ENCODE measurements at regions not wholly inside any gene's neighbourhood (a gene's known extent, or its start where the extent isn't known, plus 50 kb on each side); places are given as distances from the start of the nearest gene placed in this dataset.
A peak's percentile ranks its signal among the peaks of the same experiment; 100 is the strongest.

DNA sequence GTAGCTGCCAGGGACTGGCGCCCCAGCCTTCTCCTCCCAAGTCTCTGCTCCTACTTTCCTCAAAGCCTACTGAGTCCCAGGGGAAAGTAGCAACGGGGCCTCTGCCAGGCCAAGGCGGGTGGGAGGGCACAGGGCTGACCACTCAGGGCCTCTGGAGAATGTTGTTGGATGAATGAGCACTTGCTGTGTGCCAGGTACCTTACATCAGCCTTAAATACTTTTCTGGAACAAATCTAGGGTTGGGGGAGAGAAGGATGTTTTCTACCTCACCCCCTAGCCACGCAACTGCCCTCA, 119.3 kb upstream of the ZBTB40 start:
- H3K4me3 ChIP-seq (ENCODE audit: insufficient read depth, low read depth, low read length), result no peak overlapping the region
- H3K4me3 Mint-ChIP-seq (ENCODE audit: unreplicated experiment), result no peak overlapping the region
- FAIRE-seq, result no peak
- peaks cover 5% of the 10 kb centered on the region for H3K9me3 Mint-ChIP-seq (ENCODE audit: unreplicated experiment)
- H3K4me2 ChIP-seq (ENCODE audit: low read length), result no peak overlapping the region
- no peak overlapping the region for H2AFZ ChIP-seq (ENCODE audit: low read depth, low read length)
- no peaks in the 10 kb centered on the region for H3K36me3 Mint-ChIP-seq (ENCODE audit: low read depth, unreplicated experiment)
- H4K20me1 ChIP-seq (ENCODE audit: insufficient read depth, low read length), result no peaks in the 10 kb centered on the region
- peaks cover 6% of the 10 kb centered on the region for H3K27me3 ChIP-seq (ENCODE audit: insufficient read depth, low read length)
- TF ChIP-seq, protein P1, sequence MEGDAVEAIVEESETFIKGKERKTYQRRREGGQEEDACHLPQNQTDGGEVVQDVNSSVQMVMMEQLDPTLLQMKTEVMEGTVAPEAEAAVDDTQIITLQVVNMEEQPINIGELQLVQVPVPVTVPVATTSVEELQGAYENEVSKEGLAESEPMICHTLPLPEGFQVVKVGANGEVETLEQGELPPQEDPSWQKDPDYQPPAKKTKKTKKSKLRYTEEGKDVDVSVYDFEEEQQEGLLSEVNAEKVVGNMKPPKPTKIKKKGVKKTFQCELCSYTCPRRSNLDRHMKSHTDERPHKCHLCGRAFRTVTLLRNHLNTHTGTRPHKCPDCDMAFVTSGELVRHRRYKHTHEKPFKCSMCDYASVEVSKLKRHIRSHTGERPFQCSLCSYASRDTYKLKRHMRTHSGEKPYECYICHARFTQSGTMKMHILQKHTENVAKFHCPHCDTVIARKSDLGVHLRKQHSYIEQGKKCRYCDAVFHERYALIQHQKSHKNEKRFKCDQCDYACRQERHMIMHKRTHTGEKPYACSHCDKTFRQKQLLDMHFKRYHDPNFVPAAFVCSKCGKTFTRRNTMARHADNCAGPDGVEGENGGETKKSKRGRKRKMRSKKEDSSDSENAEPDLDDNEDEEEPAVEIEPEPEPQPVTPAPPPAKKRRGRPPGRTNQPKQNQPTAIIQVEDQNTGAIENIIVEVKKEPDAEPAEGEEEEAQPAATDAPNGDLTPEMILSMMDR (IDR thresholded peaks at IDR 0.05; ENCODE audit: insufficient read depth, low read depth, low read length), result no peak
- no peak for TF ChIP-seq EZH2 (IDR thresholded peaks at IDR 0.05; ENCODE audit: insufficient read depth, low read length)
- H3K4me1 Mint-ChIP-seq (ENCODE audit: low read depth, unreplicated experiment), result peaks cover 20% of the 10 kb centered on the region
- no peaks in the 10 kb centered on the region for H3K4me1 ChIP-seq (ENCODE audit: insufficient read depth, low read length)
- no peak overlapping the region for H3K9ac ChIP-seq (ENCODE audit: low read length)
- peak overlapping the region; percentile 78 for H3K27ac Mint-ChIP-seq (ENCODE audit: unreplicated experiment)
- H3K79me2 ChIP-seq (ENCODE audit: insufficient read depth, low read length), result no peaks in the 10 kb centered on the region
- no peaks in the 10 kb centered on the region for H3K9me3 ChIP-seq (ENCODE audit: insufficient read depth, low read depth, low read length)
- DNase-seq (ENCODE audit: low read depth), result no peak
- no peaks in the 10 kb centered on the region for H3K36me3 ChIP-seq (ENCODE audit: insufficient read depth, low read length)
- peaks cover 9% of the 10 kb centered on the region for H3K27me3 Mint-ChIP-seq (ENCODE audit: low read depth, unreplicated experiment)
- no peak overlapping the region for H3K27ac ChIP-seq (ENCODE audit: low read depth, low read length)

DNA sequence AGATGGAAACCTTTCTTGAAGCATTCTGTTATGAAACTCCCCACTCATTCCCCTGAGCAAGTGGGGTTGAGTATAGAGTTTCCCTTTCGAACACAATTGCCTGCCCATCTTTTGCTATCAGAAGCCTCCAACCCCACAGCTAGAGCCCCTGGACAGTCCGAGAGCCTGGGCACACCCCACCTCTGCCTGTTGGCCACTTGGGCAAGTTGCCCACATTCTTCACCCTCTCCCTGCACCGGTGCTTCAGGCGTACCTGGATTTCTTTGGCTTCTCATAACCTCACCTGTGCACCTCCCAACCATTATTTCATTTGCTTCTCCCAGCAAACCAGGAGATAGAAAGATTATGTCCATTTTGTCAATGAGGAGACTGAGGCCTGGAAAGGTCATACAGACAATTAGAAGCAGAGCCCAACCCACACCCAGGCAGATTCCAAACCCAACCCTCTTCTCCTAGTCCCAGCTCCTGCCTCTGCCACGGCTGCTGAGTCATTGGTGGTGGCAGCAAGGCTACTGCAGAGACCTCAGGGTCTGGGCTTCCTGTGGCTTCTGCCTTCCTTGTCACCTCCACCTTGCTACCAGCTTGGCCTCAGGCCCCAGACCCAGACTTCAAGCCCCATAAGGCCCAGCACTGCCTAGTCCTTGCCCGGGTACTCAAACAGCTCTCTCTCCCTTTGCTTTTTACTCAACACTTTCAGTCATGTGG, 118.7 kb upstream of the ZBTB40 start:
- Histone ChIP-seq H3K9me3 (ENCODE audit: insufficient read depth, low read depth, low read length) (no peaks in the 10 kb centered on the region), H3K79me2 (ENCODE audit: insufficient read depth, low read length) (no peaks in the 10 kb centered on the region), H3K9ac (ENCODE audit: low read length) (no peak overlapping the region), H3K27ac (ENCODE audit: low read depth, low read length) (no peak overlapping the region), H3K36me3 (ENCODE audit: insufficient read depth, low read length) (no peaks in the 10 kb centered on the region), H3K27me3 (ENCODE audit: insufficient read depth, low read length) (peaks cover 7% of the 10 kb centered on the region), H3K4me1 (ENCODE audit: insufficient read depth, low read length) (no peaks in the 10 kb centered on the region), H4K20me1 (ENCODE audit: insufficient read depth, low read length) (no peaks in the 10 kb centered on the region), H3K4me3 (ENCODE audit: insufficient read depth, low read depth, low read length) (no peak overlapping the region), H2AFZ (ENCODE audit: low read depth, low read length) (no peak overlapping the region), H3K4me2 (ENCODE audit: low read length) (no peak overlapping the region)
- H3K27ac Mint-ChIP-seq (ENCODE audit: unreplicated experiment), result peak overlapping the region; percentile 78
- no peaks in the 10 kb centered on the region for H3K36me3 Mint-ChIP-seq (ENCODE audit: low read depth, unreplicated experiment)
- TF ChIP-seq EZH2 (IDR thresholded peaks at IDR 0.05; ENCODE audit: insufficient read depth, low read length), result no peak
- TF ChIP-seq, protein P1 (IDR thresholded peaks at IDR 0.05; ENCODE audit: insufficient read depth, low read depth, low read length), result no peak
- H3K9me3 Mint-ChIP-seq (ENCODE audit: unreplicated experiment), result peaks cover 5% of the 10 kb centered on the region
- DNase-seq (ENCODE audit: low read depth), result no peak
- no peak overlapping the region for H3K4me3 Mint-ChIP-seq (ENCODE audit: unreplicated experiment)
- FAIRE-seq, result no peak
- peaks cover 20% of the 10 kb centered on the region for H3K4me1 Mint-ChIP-seq (ENCODE audit: low read depth, unreplicated experiment)
- peaks cover 9% of the 10 kb centered on the region for H3K27me3 Mint-ChIP-seq (ENCODE audit: low read depth, unreplicated experiment)

DNA sequence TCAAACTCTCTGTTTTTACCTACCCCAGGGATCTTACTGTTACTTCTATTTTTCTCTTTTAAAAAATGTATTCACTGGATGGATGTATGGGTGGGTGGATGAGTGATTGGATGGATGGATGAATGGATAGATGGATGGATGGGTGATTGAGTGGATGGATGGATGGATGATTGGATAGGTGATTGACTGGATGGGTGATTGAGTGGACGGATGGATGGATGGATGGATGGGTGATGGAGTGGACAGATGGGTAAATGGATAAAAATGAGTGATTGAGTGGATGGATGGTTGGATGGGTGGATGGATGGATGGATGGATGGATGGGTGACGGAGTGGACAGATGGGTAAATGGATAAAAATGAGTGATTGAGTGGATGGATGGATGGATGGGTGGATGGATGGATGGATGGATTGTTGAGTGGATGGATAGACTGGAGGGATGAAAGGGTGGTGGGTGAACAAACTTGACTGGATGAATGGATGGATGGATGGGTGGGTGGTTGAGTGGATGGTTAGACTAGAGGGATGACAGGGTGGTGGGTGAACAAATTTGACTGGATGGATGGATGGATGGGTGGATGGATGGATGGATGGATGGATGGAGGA, 118.0 kb upstream of the ZBTB40 start:
- no peaks in the 10 kb centered on the region for H3K9me3 ChIP-seq (ENCODE audit: insufficient read depth, low read depth, low read length)
- no peak overlapping the region for H3K4me3 ChIP-seq (ENCODE audit: insufficient read depth, low read depth, low read length)
- H4K20me1 ChIP-seq (ENCODE audit: insufficient read depth, low read length), result no peaks in the 10 kb centered on the region
- peaks cover 14% of the 10 kb centered on the region for H3K27me3 ChIP-seq (ENCODE audit: insufficient read depth, low read length)
- H3K36me3 ChIP-seq (ENCODE audit: insufficient read depth, low read length), result no peaks in the 10 kb centered on the region
- no peak for FAIRE-seq
- Mint-ChIP-seq H3K36me3 (ENCODE audit: low read depth, unreplicated experiment) (no peaks in the 10 kb centered on the region), H3K4me1 (ENCODE audit: low read depth, unreplicated experiment) (peaks cover 17% of the 10 kb centered on the region), H3K4me3 (ENCODE audit: unreplicated experiment) (no peak overlapping the region), H3K9me3 (ENCODE audit: unreplicated experiment) (peaks cover 5% of the 10 kb centered on the region), H3K27ac (ENCODE audit: unreplicated experiment) (no peak overlapping the region), H3K27me3 (ENCODE audit: low read depth, unreplicated experiment) (peaks cover 14% of the 10 kb centered on the region)
- no peak overlapping the region for H3K27ac ChIP-seq (ENCODE audit: low read depth, low read length)
- H3K79me2 ChIP-seq (ENCODE audit: insufficient read depth, low read length), result no peaks in the 10 kb centered on the region
- TF ChIP-seq, protein P1 (IDR thresholded peaks at IDR 0.05; ENCODE audit: insufficient read depth, low read depth, low read length), result no peak
- TF ChIP-seq EZH2 (IDR thresholded peaks at IDR 0.05; ENCODE audit: insufficient read depth, low read length), result no peak
- no peak overlapping the region for H2AFZ ChIP-seq (ENCODE audit: low read depth, low read length)
- H3K9ac ChIP-seq (ENCODE audit: low read length), result no peak overlapping the region
- H3K4me2 ChIP-seq (ENCODE audit: low read length), result no peak overlapping the region
- DNase-seq (ENCODE audit: low read depth), result no peak
- no peaks in the 10 kb centered on the region for H3K4me1 ChIP-seq (ENCODE audit: insufficient read depth, low read length)
